Renal cortex interstitium (tissue), 11 donors: ENCODE measurements at regions not wholly inside any gene's neighbourhood (a gene's known extent, or its start where the extent isn't known, plus 50 kb on each side); places are given as distances from the start of the nearest gene placed in this dataset.

Experiments used
- DNase-seq, 11 donors: peaks; one replicate each; pipeline ENCODE4 v3.0.0-alpha.2; 2013; ENCODE audit warnings: low read depth in 9 of 11, low spot score in 4 of 11; ENCODE audit errors: extremely low read depth in 1 of 11

- DNase-seq = no peak
These were observed 53.4 kb downstream of the FOXB1 start for GRCh38 chr15:60057554-60057953.

- DNase-seq = no peak
These were observed 55.1 kb downstream of the FOXB1 start for GRCh38 chr15:60059186-60059585.

- DNase-seq = no peak
These were observed 57.6 kb downstream of the FOXB1 start for GRCh38 chr15:60061758-60062157.

- no peak for DNase-seq
These were observed 58.7 kb downstream of the FOXB1 start for GRCh38 chr15:60062826-60063225.

GRCh38 chr15:60065951-60066350 is 61.8 kb downstream of the FOXB1 start:
- DNase-seq = no peak

GRCh38 chr15:60070838-60071493 is 66.9 kb downstream of the FOXB1 start:
- DNase-seq = peak in 2 of 11 donors; percentile 37 to 46

GRCh38 chr15:60072826-60073465 is 68.8 kb downstream of the FOXB1 start:
- no peak for DNase-seq

GRCh38 chr15:60073466-60073840 is 69.3 kb downstream of the FOXB1 start:
- DNase-seq = no peak

- DNase-seq = peak in 1 of 11 donors; percentile 31
These were observed 70.2 kb downstream of the FOXB1 start for GRCh38 chr15:60074181-60074885.

GRCh38 chr15:60076045-60076444 is 71.9 kb downstream of the FOXB1 start:
- DNase-seq = no peak

GRCh38 chr15:60076582-60077276 is 72.6 kb downstream of the FOXB1 start:
- DNase-seq = no peak

GRCh38 chr15:60077581-60078359 is 73.7 kb downstream of the FOXB1 start:
- DNase-seq = no peak

- DNase-seq = no peak
These were observed 75.1 kb downstream of the FOXB1 start for GRCh38 chr15:60079210-60079609.

GRCh38 chr15:60081976-60082375 is 77.9 kb downstream of the FOXB1 start:
- no peak for DNase-seq

GRCh38 chr15:60083318-60083717 is 79.2 kb downstream of the FOXB1 start:
- DNase-seq = no peak

- DNase-seq = no peak
These were observed 82.7 kb downstream of the FOXB1 start for GRCh38 chr15:60086681-60087429.

- no peak for DNase-seq
These were observed 83.5 kb downstream of the FOXB1 start for GRCh38 chr15:60087561-60087960.

GRCh38 chr15:60090747-60091146 is 86.6 kb downstream of the FOXB1 start:
- DNase-seq = no peak
